Calu3 (cell line): ENCODE measurements at regions not wholly inside any gene's neighbourhood (a gene's known extent, or its start where the extent isn't known, plus 50 kb on each side); places are given as distances from the start of the nearest gene placed in this dataset.

ENCODE experiments used
- BruUV-seq: library from RNA; stranded (reverse); fragments of 400-500 nt; replicated peaks from 2 replicates; lab custom pipeline; 2021; lab: Mats Ljungman, UMichigan
- CTCF ChIA-PET: fragments of 300-600 bp; sonication (Branson Sonifier 250); formaldehyde crosslinking; loops from one replicate; lab custom pipeline; 2022; ENCODE audit warnings: antibody characterized with exemption; lab: Charles Lee
- DNase-seq: peaks from one replicate; pipeline ENCODE4 v3.0.0; 2022
- H3K27ac Mint-ChIP-seq: one replicate; pipeline ENCODE4 v1.8.0; 2022; ENCODE audit warnings: mixed read lengths; ENCODE audit not compliant: unreplicated experiment
- H3K27me3 Mint-ChIP-seq: one replicate; pipeline ENCODE4 v1.8.0; 2022; ENCODE audit warnings: mixed read lengths; ENCODE audit not compliant: unreplicated experiment
- H3K36me3 Mint-ChIP-seq: one replicate; pipeline ENCODE4 v1.8.0; 2022; ENCODE audit warnings: mild to moderate bottlenecking, moderate library complexity, mixed read lengths; ENCODE audit not compliant: insufficient read depth, unreplicated experiment
- H3K4me1 Mint-ChIP-seq: one replicate; pipeline ENCODE4 v1.8.0; 2022; ENCODE audit warnings: mild to moderate bottlenecking, low read depth, mixed read lengths; ENCODE audit not compliant: unreplicated experiment
- H3K4me3 Mint-ChIP-seq: one replicate; pipeline ENCODE4 v1.8.0; 2022; ENCODE audit warnings: mild to moderate bottlenecking, low read depth, moderate library complexity, mixed read lengths; ENCODE audit not compliant: unreplicated experiment
- H3K9me3 Mint-ChIP-seq: one replicate; pipeline ENCODE4 v1.8.0; 2022; ENCODE audit warnings: low read depth, mixed read lengths; ENCODE audit not compliant: unreplicated experiment
- CTCF ChIP-seq: fragments of 200-600 bp; IDR thresholded peaks from one replicate; pipeline ENCODE4 v1.8.0; 2022; ENCODE audit warnings: antibody characterized with exemption; ENCODE audit not compliant: unreplicated experiment
- intact Hi-C: fragments of 100-400 bp; cut with micrococcal nuclease; formaldehyde crosslinking; loops from one replicate; pipeline ENCODE4 v1.10.0; 2022; ENCODE audit not compliant: unreplicated experiment

GRCh38 chr11:27926486-27926885 is 181.5 kb downstream of the KIF18A start:
- no peaks in the 10 kb centered on the region for H3K27me3 Mint-ChIP-seq
- CTCF ChIA-PET, result interaction anchor here (1.0 kb wide), 1 partner anchor 10 kb away, joined by 3 read pairs; no protein-coding TSS in a partner anchor
- intact Hi-C loops, result no loop called here
- no peak overlapping the region for H3K27ac Mint-ChIP-seq
- no peak for DNase-seq
- no peaks in the 10 kb centered on the region for H3K36me3 Mint-ChIP-seq
- no peak for TF ChIP-seq CTCF
- no peaks in the 10 kb centered on the region for H3K9me3 Mint-ChIP-seq
- no TSS peak for BruUV-seq
- H3K4me3 Mint-ChIP-seq, result no peak overlapping the region
- no peaks in the 10 kb centered on the region for H3K4me1 Mint-ChIP-seq

- no peaks in the 10 kb centered on the region for H3K9me3 Mint-ChIP-seq
- BruUV-seq, result no TSS peak
- DNase-seq, result no peak
- CTCF ChIA-PET, result no interaction called here
- H3K4me1 Mint-ChIP-seq, result no peaks in the 10 kb centered on the region
- no peaks in the 10 kb centered on the region for H3K36me3 Mint-ChIP-seq
- H3K4me3 Mint-ChIP-seq, result no peak overlapping the region
- intact Hi-C loops, result no loop called here
- no peak for TF ChIP-seq CTCF
- peaks cover 13% of the 10 kb centered on the region for H3K27me3 Mint-ChIP-seq
- H3K27ac Mint-ChIP-seq, result no peak overlapping the region
Measured at GRCh38 chr11:27921472-27921871, 186.5 kb downstream of the KIF18A start.

- CTCF ChIA-PET, result interaction anchor here (0.6 to 1.0 kb wide), 2 partner anchors 10 to 160 kb away, joined by 3 to 4 read pairs; no protein-coding TSS in a partner anchor
- intact Hi-C loops, result no loop called here
- Mint-ChIP-seq H3K4me3 (no peak overlapping the region), H3K36me3 (no peaks in the 10 kb centered on the region), H3K27ac (no peak overlapping the region), H3K9me3 (no peaks in the 10 kb centered on the region), H3K27me3 (peaks cover 20% of the 10 kb centered on the region), H3K4me1 (no peaks in the 10 kb centered on the region)
- no peak for DNase-seq
- no peak for TF ChIP-seq CTCF
- BruUV-seq, result no TSS peak
Measured at GRCh38 chr11:27916541-27917100, 191.3 kb downstream of the KIF18A start.

GRCh38 chr11:27914080-27914479 is 193.9 kb downstream of the KIF18A start:
- no peaks in the 10 kb centered on the region for H3K4me1 Mint-ChIP-seq
- DNase-seq, result no peak
- BruUV-seq, result no TSS peak
- no peaks in the 10 kb centered on the region for H3K9me3 Mint-ChIP-seq
- peaks cover 33% of the 10 kb centered on the region for H3K27me3 Mint-ChIP-seq
- no peaks in the 10 kb centered on the region for H3K36me3 Mint-ChIP-seq
- intact Hi-C loops, result no loop called here
- H3K27ac Mint-ChIP-seq, result no peak overlapping the region
- no peak overlapping the region for H3K4me3 Mint-ChIP-seq
- CTCF ChIA-PET, result interaction anchor here (1.2 kb wide), 1 partner anchor 21 kb away, joined by 3 read pairs; no protein-coding TSS in a partner anchor
- TF ChIP-seq CTCF, result no peak
